ENCODE measurements at regions not wholly inside any gene's neighbourhood (a gene's known extent, or its start where the extent isn't known, plus 50 kb on each side); places are given as distances from the start of the nearest gene placed in this dataset.

DNA sequence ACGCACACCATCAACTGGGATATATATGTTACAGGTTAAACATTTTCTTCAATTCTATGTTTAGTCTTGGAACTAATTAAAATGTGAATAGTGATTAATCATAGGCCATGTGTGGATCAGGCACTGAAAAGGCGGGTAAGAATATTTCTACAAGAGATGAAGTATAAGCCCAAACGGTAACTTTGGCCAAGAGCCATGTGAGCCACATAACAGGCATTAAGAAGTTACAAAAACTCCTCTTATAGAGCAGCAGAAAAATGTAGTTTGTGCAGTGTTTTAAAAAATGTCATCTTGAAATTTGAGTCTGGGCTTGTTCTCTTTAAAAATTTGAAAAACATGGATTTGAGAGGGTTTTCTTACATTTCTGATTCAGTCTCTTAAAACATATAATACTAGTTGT, 521.8 kb upstream of the DIPK2B start:
- TF ChIP-seq ZNF114 (tag by site-specific recombination; IDR thresholded peaks at IDR 0.05) (no peak), ZNF626 (tag by site-specific recombination; IDR thresholded peaks at IDR 0.05) (no peak), BCL11A (tag by site-specific recombination; IDR thresholded peaks at IDR 0.05; ENCODE audit: low read depth) (no peak), ZNF133 (tag by site-specific recombination; IDR thresholded peaks at IDR 0.05) (no peak), ZNF529 (tag by site-specific recombination; IDR thresholded peaks at IDR 0.05; ENCODE audit: insufficient replicate concordance) (no peak), BCL11B (tag by site-specific recombination; IDR thresholded peaks at IDR 0.05; ENCODE audit: low read depth) (no peak), ZFP37 (tag by site-specific recombination; IDR thresholded peaks at IDR 0.05) (no peak), ZNF132 (tag by site-specific recombination; IDR thresholded peaks at IDR 0.05; ENCODE audit: borderline replicate concordance) (no peak), SP2 (tag by site-specific recombination; IDR thresholded peaks at IDR 0.05) (no peak), ZNF670 (tag by site-specific recombination; IDR thresholded peaks at IDR 0.05; ENCODE audit: low read depth) (no peak), ZNF548 (tag by site-specific recombination; IDR thresholded peaks at IDR 0.05) (no peak)
- TF ChIP-seq, protein P1, sequence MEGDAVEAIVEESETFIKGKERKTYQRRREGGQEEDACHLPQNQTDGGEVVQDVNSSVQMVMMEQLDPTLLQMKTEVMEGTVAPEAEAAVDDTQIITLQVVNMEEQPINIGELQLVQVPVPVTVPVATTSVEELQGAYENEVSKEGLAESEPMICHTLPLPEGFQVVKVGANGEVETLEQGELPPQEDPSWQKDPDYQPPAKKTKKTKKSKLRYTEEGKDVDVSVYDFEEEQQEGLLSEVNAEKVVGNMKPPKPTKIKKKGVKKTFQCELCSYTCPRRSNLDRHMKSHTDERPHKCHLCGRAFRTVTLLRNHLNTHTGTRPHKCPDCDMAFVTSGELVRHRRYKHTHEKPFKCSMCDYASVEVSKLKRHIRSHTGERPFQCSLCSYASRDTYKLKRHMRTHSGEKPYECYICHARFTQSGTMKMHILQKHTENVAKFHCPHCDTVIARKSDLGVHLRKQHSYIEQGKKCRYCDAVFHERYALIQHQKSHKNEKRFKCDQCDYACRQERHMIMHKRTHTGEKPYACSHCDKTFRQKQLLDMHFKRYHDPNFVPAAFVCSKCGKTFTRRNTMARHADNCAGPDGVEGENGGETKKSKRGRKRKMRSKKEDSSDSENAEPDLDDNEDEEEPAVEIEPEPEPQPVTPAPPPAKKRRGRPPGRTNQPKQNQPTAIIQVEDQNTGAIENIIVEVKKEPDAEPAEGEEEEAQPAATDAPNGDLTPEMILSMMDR (tag by site-specific recombination; IDR thresholded peaks at IDR 0.05), result no peak
- TF ChIP-seq, protein P2, sequence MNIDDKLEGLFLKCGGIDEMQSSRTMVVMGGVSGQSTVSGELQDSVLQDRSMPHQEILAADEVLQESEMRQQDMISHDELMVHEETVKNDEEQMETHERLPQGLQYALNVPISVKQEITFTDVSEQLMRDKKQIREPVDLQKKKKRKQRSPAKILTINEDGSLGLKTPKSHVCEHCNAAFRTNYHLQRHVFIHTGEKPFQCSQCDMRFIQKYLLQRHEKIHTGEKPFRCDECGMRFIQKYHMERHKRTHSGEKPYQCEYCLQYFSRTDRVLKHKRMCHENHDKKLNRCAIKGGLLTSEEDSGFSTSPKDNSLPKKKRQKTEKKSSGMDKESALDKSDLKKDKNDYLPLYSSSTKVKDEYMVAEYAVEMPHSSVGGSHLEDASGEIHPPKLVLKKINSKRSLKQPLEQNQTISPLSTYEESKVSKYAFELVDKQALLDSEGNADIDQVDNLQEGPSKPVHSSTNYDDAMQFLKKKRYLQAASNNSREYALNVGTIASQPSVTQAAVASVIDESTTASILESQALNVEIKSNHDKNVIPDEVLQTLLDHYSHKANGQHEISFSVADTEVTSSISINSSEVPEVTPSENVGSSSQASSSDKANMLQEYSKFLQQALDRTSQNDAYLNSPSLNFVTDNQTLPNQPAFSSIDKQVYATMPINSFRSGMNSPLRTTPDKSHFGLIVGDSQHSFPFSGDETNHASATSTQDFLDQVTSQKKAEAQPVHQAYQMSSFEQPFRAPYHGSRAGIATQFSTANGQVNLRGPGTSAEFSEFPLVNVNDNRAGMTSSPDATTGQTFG (tag by site-specific recombination; IDR thresholded peaks at IDR 0.05; ENCODE audit: borderline replicate concordance), result no peak
- TF ChIP-seq, protein P3, sequence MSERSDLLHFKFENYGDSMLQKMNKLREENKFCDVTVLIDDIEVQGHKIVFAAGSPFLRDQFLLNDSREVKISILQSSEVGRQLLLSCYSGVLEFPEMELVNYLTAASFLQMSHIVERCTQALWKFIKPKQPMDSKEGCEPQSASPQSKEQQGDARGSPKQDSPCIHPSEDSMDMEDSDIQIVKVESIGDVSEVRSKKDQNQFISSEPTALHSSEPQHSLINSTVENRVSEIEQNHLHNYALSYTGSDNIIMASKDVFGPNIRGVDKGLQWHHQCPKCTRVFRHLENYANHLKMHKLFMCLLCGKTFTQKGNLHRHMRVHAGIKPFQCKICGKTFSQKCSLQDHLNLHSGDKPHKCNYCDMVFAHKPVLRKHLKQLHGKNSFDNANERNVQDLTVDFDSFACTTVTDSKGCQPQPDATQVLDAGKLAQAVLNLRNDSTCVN (tag by site-specific recombination; optimal IDR thresholded peaks at IDR 0.05), result no peak

Measured in HEK293 (cell line).